ENCODE measurements at regions not wholly inside any gene's neighbourhood (a gene's known extent, or its start where the extent isn't known, plus 50 kb on each side); places are given as distances from the start of the nearest gene placed in this dataset.

- Histone ChIP-seq H3K79me2 (replicated peaks; ENCODE audit: insufficient read depth) (no peaks in the 10 kb centered on the region), H3K4me3 (no peak overlapping the region), H3K27me3 (ENCODE audit: insufficient read depth) (no peaks in the 10 kb centered on the region), H3K9me2 (ENCODE audit: insufficient read depth) (no peaks in the 10 kb centered on the region; the same call in 1 of the 2 replicates), H3K27ac (ENCODE audit: low read depth) (no peak overlapping the region), H3K4me2 (no peak overlapping the region), H3K36me3 (ENCODE audit: insufficient read depth) (no peaks in the 10 kb centered on the region), H2AFZ (no peak overlapping the region), H4K20me1 (replicated peaks; ENCODE audit: insufficient read depth) (no peaks in the 10 kb centered on the region), H3F3A (replicated peaks; ENCODE audit: low read depth) (no peaks in the 10 kb centered on the region), H3K4me1 (ENCODE audit: insufficient read depth) (peaks cover 40% of the 10 kb centered on the region)
- Mint-ChIP-seq H3K9me3 (no peaks in the 10 kb centered on the region), H3K27ac (no peak overlapping the region), H3K27me3 (ENCODE audit: insufficient read depth, low read depth, poor library complexity) (peaks cover 2% of the 10 kb centered on the region), H3K4me3 (no peak overlapping the region), H3K36me3 (ENCODE audit: low read depth) (no peaks in the 10 kb centered on the region), H3K4me1 (peaks cover 30% of the 10 kb centered on the region)
- no peak for ATAC-seq
- TF ChIP-seq ZNF331 (CRISPR knock-in tag; IDR thresholded peaks at IDR 0.05; ENCODE audit: low read depth), result no peak
- no peak for TF ChIP-seq ETS1 (IDR thresholded peaks at IDR 0.05)
- no peak for TF ChIP-seq ZNF462 (CRISPR knock-in tag; IDR thresholded peaks at IDR 0.05)
- TF ChIP-seq JUNB (IDR thresholded peaks at IDR 0.05; ENCODE audit: unreplicated experiment), result no peak
- TF ChIP-seq EZH2 (IDR thresholded peaks at IDR 0.05; ENCODE audit: low read depth, unreplicated experiment), result no peak
- no peak for TF ChIP-seq ZNF114 (CRISPR knock-in tag; IDR thresholded peaks at IDR 0.05)
- TF ChIP-seq STAT1 (IDR thresholded peaks at IDR 0.05; ENCODE audit: unreplicated experiment), result no peak
- no peak for TF ChIP-seq CTCF (conservative IDR thresholded peaks at IDR 0.05; ENCODE audit: low read depth in 2 of 2)
- no peak for TF ChIP-seq CREB1 (CRISPR knock-in tag; IDR thresholded peaks at IDR 0.05; ENCODE audit: low read depth)
- TF ChIP-seq POLR2AphosphoS5 (IDR thresholded peaks at IDR 0.05; ENCODE audit: low read depth), result no peak
- no peak for TF ChIP-seq EZH2phosphoT487 (IDR thresholded peaks at IDR 0.05; ENCODE audit: unreplicated experiment)
- no peak for DNase-seq (ENCODE audit: low spot score)
Observed at GRCh38 chr4:20621476-20621875, 78.8 kb upstream of the PACRGL start.

Measured in GM23338 (cell line).